Progenitor cell of endocrine pancreas (in vitro differentiated cells): ENCODE measurements at regions not wholly inside any gene's neighbourhood (a gene's known extent, or its start where the extent isn't known, plus 50 kb on each side); places are given as distances from the start of the nearest gene placed in this dataset.

Experiments
- DNase-seq: peaks from one replicate; pipeline ENCODE4 v3.0.0; 2021; ENCODE audit warnings: low spot score; ENCODE audit not compliant: unreplicated experiment
- H3K27ac Mint-ChIP-seq: 2 replicates; pipeline ENCODE4 v1.8.0; 2021; ENCODE audit warnings: mild to moderate bottlenecking, moderate library complexity, mixed read lengths
- H3K27me3 Mint-ChIP-seq: 2 replicates; pipeline ENCODE4 v1.8.0; 2021; ENCODE audit warnings: mixed read lengths
- H3K36me3 Mint-ChIP-seq: 2 replicates; pipeline ENCODE4 v1.8.0; 2022; ENCODE audit warnings: mixed read lengths; ENCODE audit not compliant: insufficient read depth
- H3K4me1 Mint-ChIP-seq: 2 replicates; pipeline ENCODE4 v1.8.0; 2021; ENCODE audit warnings: low read depth, mixed read lengths
- H3K4me3 Mint-ChIP-seq: 2 replicates; pipeline ENCODE4 v1.8.0; 2021; ENCODE audit warnings: low read depth, mild to moderate bottlenecking, moderate library complexity, mixed read lengths
- H3K9me3 Mint-ChIP-seq: 2 replicates; pipeline ENCODE4 v1.8.0; 2021; ENCODE audit warnings: low read depth, mixed read lengths
- TF ChIP-seq, protein P1 (sequence below): fragments of 200-600 bp; sonication (generic); IDR thresholded peaks from one replicate; pipeline ENCODE4 v1.5.0; 2021; ENCODE audit warnings: antibody characterized with exemption, mild to moderate bottlenecking; ENCODE audit not compliant: unreplicated experiment

GRCh38 chrX:82816562-82816961, 691.5 kb upstream of the POU3F4 start:
- no peak overlapping the region for H3K4me3 Mint-ChIP-seq

GRCh38 chrX:82842286-82842685, 665.8 kb upstream of the POU3F4 start:
- Mint-ChIP-seq H3K36me3 (no peaks in the 10 kb centered on the region), H3K4me1 (peaks cover 2% of the 10 kb centered on the region), H3K27me3 (peaks cover 3% of the 10 kb centered on the region), H3K4me3 (no peak overlapping the region), H3K9me3 (peaks cover 31% of the 10 kb centered on the region), H3K27ac (no peak overlapping the region)
- TF ChIP-seq, protein P1, sequence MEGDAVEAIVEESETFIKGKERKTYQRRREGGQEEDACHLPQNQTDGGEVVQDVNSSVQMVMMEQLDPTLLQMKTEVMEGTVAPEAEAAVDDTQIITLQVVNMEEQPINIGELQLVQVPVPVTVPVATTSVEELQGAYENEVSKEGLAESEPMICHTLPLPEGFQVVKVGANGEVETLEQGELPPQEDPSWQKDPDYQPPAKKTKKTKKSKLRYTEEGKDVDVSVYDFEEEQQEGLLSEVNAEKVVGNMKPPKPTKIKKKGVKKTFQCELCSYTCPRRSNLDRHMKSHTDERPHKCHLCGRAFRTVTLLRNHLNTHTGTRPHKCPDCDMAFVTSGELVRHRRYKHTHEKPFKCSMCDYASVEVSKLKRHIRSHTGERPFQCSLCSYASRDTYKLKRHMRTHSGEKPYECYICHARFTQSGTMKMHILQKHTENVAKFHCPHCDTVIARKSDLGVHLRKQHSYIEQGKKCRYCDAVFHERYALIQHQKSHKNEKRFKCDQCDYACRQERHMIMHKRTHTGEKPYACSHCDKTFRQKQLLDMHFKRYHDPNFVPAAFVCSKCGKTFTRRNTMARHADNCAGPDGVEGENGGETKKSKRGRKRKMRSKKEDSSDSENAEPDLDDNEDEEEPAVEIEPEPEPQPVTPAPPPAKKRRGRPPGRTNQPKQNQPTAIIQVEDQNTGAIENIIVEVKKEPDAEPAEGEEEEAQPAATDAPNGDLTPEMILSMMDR: no peak
- no peak for DNase-seq

More at GRCh38 chrX:82816562-82816961, 691.5 kb upstream of the POU3F4 start:
- Mint-ChIP-seq H3K9me3 (peaks cover 18% of the 10 kb centered on the region), H3K27me3 (no peaks in the 10 kb centered on the region), H3K4me1 (peaks cover 8% of the 10 kb centered on the region), H3K27ac (no peak overlapping the region), H3K36me3 (peaks cover 4% of the 10 kb centered on the region)
- no peak for DNase-seq
- TF ChIP-seq, protein P1: no peak

DNA sequence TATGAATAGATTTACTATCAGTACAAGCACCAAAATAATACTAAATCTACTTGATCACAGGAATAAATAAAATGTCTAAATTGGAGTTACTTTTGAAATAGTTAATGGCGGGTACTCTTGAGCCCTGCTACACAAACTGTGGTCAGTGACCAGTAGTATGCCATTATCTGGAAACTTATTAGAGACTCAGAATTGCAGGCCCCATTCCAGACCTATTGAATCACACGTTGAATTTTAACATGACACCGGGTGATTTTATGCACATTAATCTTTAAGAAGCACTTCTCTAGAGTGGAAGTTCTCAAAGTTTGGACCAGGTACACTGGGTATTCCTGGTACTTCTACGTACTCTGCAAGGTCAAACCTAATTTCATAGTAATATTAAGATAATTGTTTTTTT, 660.0 kb upstream of the POU3F4 start:
- no peak for DNase-seq
- Mint-ChIP-seq H3K27ac (no peak overlapping the region), H3K36me3 (no peaks in the 10 kb centered on the region), H3K27me3 (no peaks in the 10 kb centered on the region), H3K4me3 (no peak overlapping the region), H3K9me3 (peaks cover 30% of the 10 kb centered on the region), H3K4me1 (peaks cover 2% of the 10 kb centered on the region)
- TF ChIP-seq, protein P1: no peak
